Dendritic cell treated with granulocyte-macrophage colony-stimulating factor and Interleukin-4, amounts not matched to agents 40 ng/mL and 50 ng/mL, for 4 days (primary cell): ENCODE measurements at regions not wholly inside any gene's neighbourhood (a gene's known extent, or its start where the extent isn't known, plus 50 kb on each side); places are given as distances from the start of the nearest gene placed in this dataset.

ENCODE experiments used
- H3K27ac Mint-ChIP-seq: one replicate; pipeline ENCODE4 v1.8.0; 2022; ENCODE audit warnings: mild to moderate bottlenecking, mixed read lengths
- H3K27me3 Mint-ChIP-seq: one replicate; pipeline ENCODE4 v1.8.0; 2022; ENCODE audit warnings: mild to moderate bottlenecking, mixed read lengths
- H3K36me3 Mint-ChIP-seq: one replicate; pipeline ENCODE4 v1.8.0; 2022; ENCODE audit warnings: low read depth, mixed read lengths
- H3K4me1 Mint-ChIP-seq: one replicate; pipeline ENCODE4 v1.8.0; 2022; ENCODE audit warnings: low read depth, mixed read lengths
- H3K4me3 Mint-ChIP-seq: one replicate; pipeline ENCODE4 v1.8.0; 2022; ENCODE audit warnings: mild to moderate bottlenecking, moderate library complexity, mixed read lengths
- H3K9me3 Mint-ChIP-seq: one replicate; pipeline ENCODE4 v1.8.0; 2022; ENCODE audit warnings: mixed read lengths
- intact Hi-C: fragments of 100-400 bp; cut with micrococcal nuclease; formaldehyde crosslinking; loops from one replicate; pipeline ENCODE4 v1.15.0; 2022

DNA sequence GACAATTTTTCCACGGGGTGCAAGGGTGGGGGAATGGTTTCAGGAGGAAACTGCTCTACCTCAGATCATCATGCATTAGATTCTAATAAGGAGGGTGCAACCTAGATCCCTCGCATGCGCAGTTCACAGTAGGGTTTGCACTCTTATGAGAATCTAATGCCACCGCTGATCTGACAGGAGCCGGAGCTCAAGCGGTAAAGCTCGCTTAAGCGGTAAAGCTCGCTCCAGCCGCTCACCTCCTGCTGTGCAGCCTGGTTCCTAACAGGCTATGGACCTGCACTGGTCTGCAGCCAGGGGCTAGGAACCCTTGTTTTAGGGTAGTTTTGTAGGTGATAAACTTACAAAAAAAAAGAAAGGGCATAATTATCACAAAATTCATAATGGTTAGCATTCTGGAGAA lies 53.9 kb upstream of the RYR3 start:
- intact Hi-C loops: no loop called here
- Mint-ChIP-seq H3K27me3 (peaks cover 4% of the 10 kb centered on the region), H3K4me3 (no peak overlapping the region), H3K36me3 (no peaks in the 10 kb centered on the region), H3K27ac (no peak overlapping the region), H3K9me3 (no peaks in the 10 kb centered on the region), H3K4me1 (no peaks in the 10 kb centered on the region)

DNA sequence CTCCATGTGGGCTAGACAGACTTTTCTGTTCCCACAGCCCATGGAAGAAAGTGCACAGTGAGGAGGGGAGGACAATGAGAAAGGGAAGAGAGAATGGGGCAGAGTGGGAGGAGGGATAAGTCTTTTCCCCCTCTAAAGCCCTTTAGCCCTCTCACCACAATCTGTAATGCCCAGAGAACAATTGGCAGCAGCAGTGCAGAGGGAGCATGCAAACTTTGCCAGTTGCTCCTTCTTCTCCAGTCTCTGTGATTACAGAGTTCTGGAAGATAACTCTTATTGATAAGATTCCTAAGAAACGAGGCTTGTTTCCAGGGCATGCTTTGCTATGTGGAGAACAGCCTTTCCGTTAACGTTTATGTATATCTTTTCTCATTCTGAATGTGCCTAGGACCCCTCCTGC lies 50.0 kb upstream of the FMN1 start:
- H3K27ac Mint-ChIP-seq: no peak overlapping the region
- no peaks in the 10 kb centered on the region for H3K9me3 Mint-ChIP-seq
- peaks cover 16% of the 10 kb centered on the region for H3K27me3 Mint-ChIP-seq
- no peak overlapping the region for H3K4me3 Mint-ChIP-seq
- H3K36me3 Mint-ChIP-seq: no peaks in the 10 kb centered on the region
- intact Hi-C loops: loop anchor here (5.0 kb wide), 1 partner anchor 458 kb away; no protein-coding TSS in a partner anchor
- H3K4me1 Mint-ChIP-seq: no peaks in the 10 kb centered on the region
